ENCODE measurements at regions not wholly inside any gene's neighbourhood (a gene's known extent, or its start where the extent isn't known, plus 50 kb on each side); places are given as distances from the start of the nearest gene placed in this dataset.

GRCh38 chr11:86162239-86162638, 82.3 kb upstream of the EED start:
- Histone ChIP-seq H3K4me3 (no peak overlapping the region), H3K27ac (peak overlapping the region in 3 of 4 donors; percentile 45 to 55 (median 48)), H3K36me3 (no peaks in the 10 kb centered on the region), H3K27me3 (no peaks in the 10 kb centered on the region), H3K9me3 (no peaks in the 10 kb centered on the region), H3K4me1 (peaks cover 4 to 41% (median 7%) of the 10 kb centered on the region in 3 donors)
- no CpG with 5 or more reads among the region's 1 CpG for WGBS, 2 donors (ENCODE audit: low coverage in 1 of 2)
- TF ChIP-seq CTCF (IDR thresholded peaks at IDR 0.05) (no peak), POLR2AphosphoS5 (IDR thresholded peaks at IDR 0.05) (peak; percentile 42), EP300 (IDR thresholded peaks at IDR 0.05) (no peak), POLR2A (IDR thresholded peaks at IDR 0.05) (no peak)
- ATAC-seq, result peak; percentile 76

GRCh38 chr11:86161837-86162236, 82.7 kb upstream of the EED start:
- H3K27me3 ChIP-seq, result no peaks in the 10 kb centered on the region
- H3K9me3 ChIP-seq, result no peaks in the 10 kb centered on the region
- ATAC-seq, result peak; percentile 8
- no peaks in the 10 kb centered on the region for H3K36me3 ChIP-seq
- H3K4me1 ChIP-seq, result peaks cover 4 to 41% (median 7%) of the 10 kb centered on the region in 3 donors
- TF ChIP-seq CTCF (IDR thresholded peaks at IDR 0.05) (no peak), POLR2AphosphoS5 (IDR thresholded peaks at IDR 0.05) (no peak), EP300 (IDR thresholded peaks at IDR 0.05) (no peak), POLR2A (IDR thresholded peaks at IDR 0.05) (no peak)
- H3K27ac ChIP-seq, result peak overlapping the region in 3 of 4 donors; percentile 45 to 55 (median 48)
- no peak overlapping the region for H3K4me3 ChIP-seq
- WGBS, 2 donors (ENCODE audit: low coverage in 1 of 2), result 43 to 54% methylated on average over 1 to 2 of the region's 2 CpGs

- Histone ChIP-seq H3K27me3 (no peaks in the 10 kb centered on the region), H3K36me3 (no peaks in the 10 kb centered on the region), H3K9me3 (no peaks in the 10 kb centered on the region), H3K4me1 (peaks cover 4 to 46% (median 7%) of the 10 kb centered on the region in 3 donors), H3K4me3 (no peak overlapping the region), H3K27ac (peak overlapping the region in 2 of 4 donors; percentile 48 to 55)
- TF ChIP-seq EP300 (IDR thresholded peaks at IDR 0.05) (no peak), POLR2AphosphoS5 (IDR thresholded peaks at IDR 0.05) (no peak), CTCF (IDR thresholded peaks at IDR 0.05) (no peak), POLR2A (IDR thresholded peaks at IDR 0.05) (no peak)
- ATAC-seq, result no peak
Measured at GRCh38 chr11:86161336-86161735, 83.2 kb upstream of the EED start.

GRCh38 chr11:86160541-86161149, 83.9 kb upstream of the EED start:
- TF ChIP-seq CTCF (IDR thresholded peaks at IDR 0.05) (no peak), EP300 (IDR thresholded peaks at IDR 0.05) (no peak), POLR2AphosphoS5 (IDR thresholded peaks at IDR 0.05) (no peak), POLR2A (IDR thresholded peaks at IDR 0.05) (no peak)
- no peak for ATAC-seq
- no peaks in the 10 kb centered on the region for H3K27me3 ChIP-seq
- H3K27ac ChIP-seq, result peak overlapping the region in 2 of 4 donors; percentile 48 to 55
- no peak overlapping the region for H3K4me3 ChIP-seq
- peaks cover 4 to 52% (median 7%) of the 10 kb centered on the region in 3 donors for H3K4me1 ChIP-seq
- H3K9me3 ChIP-seq, result no peaks in the 10 kb centered on the region
- WGBS, 2 donors (ENCODE audit: low coverage in 1 of 2), result 50% methylated on average over 1 of the region's 1 CpG
- no peaks in the 10 kb centered on the region for H3K36me3 ChIP-seq

DNA sequence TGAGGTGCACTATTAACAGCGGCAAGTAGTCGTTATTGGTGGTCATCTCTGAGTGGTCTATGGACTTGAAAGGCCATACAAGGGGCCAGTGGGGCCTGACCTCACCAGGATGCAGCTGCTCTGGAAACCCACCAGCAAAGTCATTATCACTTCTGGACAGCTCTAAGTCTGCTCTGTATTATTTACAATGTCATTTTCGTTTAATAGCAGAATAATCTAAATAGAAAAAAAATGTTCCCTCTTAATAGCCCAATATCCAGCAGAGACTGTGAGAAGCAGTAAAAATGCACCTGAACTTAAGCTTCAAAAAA, 85.0 kb upstream of the EED start:
- Histone ChIP-seq H3K9me3 (no peaks in the 10 kb centered on the region), H3K4me3 (no peak overlapping the region), H3K27ac (no peak overlapping the region), H3K36me3 (no peaks in the 10 kb centered on the region), H3K4me1 (peaks cover 4 to 52% (median 7%) of the 10 kb centered on the region in 3 donors), H3K27me3 (no peaks in the 10 kb centered on the region)
- WGBS, 2 donors (ENCODE audit: low coverage in 1 of 2), result 20 to 93% methylated on average over 1 to 2 of the region's 3 CpGs
- ATAC-seq, result no peak
- no peak for TF ChIP-seq CTCF (IDR thresholded peaks at IDR 0.05)
- TF ChIP-seq EP300 (IDR thresholded peaks at IDR 0.05), result no peak
- no peak for TF ChIP-seq POLR2A (IDR thresholded peaks at IDR 0.05)
- TF ChIP-seq POLR2AphosphoS5 (IDR thresholded peaks at IDR 0.05), result no peak

All from gastroesophageal sphincter (tissue), 4 donors.